Stimulated activated CD4-positive, alpha-beta T cell treated with anti-CD3 and anti-CD28 coated beads, TNF-alpha, amount 100 ng/mL, for 1 hour (primary cell): ENCODE measurements at regions not wholly inside any gene's neighbourhood (a gene's known extent, or its start where the extent isn't known, plus 50 kb on each side); places are given as distances from the start of the nearest gene placed in this dataset.

ENCODE experiments used
- DNase-seq, 3 donors: peaks; one replicate each; pipeline ENCODE4 v3.0.0-alpha.2; 2020; ENCODE audit warnings: low read depth in 3 of 3, low spot score in 1 of 3

DNA sequence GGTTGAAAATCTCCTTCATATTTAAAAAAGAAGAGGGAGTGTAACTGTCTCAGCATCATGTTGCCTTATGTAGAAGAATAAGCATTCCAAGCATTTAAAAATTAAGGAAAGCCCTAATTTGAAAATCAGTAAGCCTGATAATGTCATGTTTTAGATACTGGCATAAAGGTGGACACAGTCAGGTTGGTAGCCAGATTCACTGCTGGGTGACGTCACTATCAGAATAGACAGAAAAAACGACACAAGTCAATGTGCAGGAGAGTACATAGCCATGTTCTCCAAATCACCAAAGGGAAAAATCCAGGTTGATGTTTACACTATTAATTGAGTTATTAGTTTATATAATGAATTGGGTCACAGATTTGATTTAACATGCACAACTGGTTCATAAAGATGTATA is 50.8 kb upstream of the POU3F2 start:
- DNase-seq, result no peak
